ENCODE measurements at regions not wholly inside any gene's neighbourhood (a gene's known extent, or its start where the extent isn't known, plus 50 kb on each side); places are given as distances from the start of the nearest gene placed in this dataset.

DNA sequence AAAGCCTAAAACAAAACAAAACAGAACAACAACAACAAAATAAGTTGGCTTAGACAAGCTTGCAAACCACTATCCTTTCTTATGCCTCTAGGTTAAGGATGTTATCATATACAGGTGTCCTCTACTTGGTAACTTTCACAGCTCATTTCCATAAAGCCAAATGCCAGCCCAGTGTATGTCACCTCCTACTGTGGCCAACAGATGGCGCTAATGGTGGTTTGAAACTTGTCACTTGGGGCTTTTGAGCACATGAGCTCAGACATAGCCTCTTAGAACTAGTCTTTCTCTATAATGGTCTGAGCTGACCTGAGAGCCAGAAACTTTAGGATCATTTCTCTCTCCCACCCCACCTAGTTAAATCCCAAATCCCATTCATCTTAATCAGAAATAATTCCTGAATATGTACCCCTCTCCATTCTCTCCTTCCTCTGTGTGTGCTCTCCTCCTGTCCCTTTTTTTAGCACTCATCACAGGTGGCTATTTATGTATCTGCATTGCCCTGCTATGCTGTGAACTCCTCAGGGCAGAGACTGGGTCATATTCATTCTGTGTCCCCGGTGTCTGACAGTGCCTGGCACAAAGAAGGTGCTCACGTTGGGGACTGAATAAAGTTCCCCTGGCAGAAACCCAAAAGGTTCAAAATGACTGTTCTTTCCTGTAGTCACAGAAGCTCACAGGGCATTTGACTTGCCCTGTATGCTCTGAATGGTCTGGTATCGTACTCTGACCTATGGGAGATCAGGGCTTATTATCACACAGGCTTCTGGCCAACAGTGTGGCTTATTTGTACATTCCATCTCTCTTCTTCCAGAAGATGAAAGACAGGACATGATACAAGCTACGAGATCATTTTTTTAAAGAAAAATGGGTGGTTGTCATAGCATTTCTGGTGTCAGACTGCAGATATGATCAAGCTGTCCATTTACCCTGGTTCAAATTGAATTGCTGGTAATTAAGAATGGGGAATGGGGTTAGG lies 319.3 kb upstream of the AZI2 start:
- peaks cover 6% of the 10 kb centered on the region for H3K4me1 Mint-ChIP-seq (ENCODE audit: low read depth)
- H3K4me3 Mint-ChIP-seq, result no peak overlapping the region
- H3K9me3 Mint-ChIP-seq, result no peaks in the 10 kb centered on the region
- peak; percentile 18 for DNase-seq (ENCODE audit: low spot score)
- peaks cover 6% of the 10 kb centered on the region for H3K27me3 Mint-ChIP-seq (ENCODE audit: insufficient read depth)
- no peak overlapping the region for H3K27ac Mint-ChIP-seq
- H3K36me3 Mint-ChIP-seq (ENCODE audit: low read depth), result no peaks in the 10 kb centered on the region
- intact Hi-C loops (cut with micrococcal nuclease), result loop anchor here (2.0 kb wide), 1 partner anchor 955 kb away; no protein-coding TSS in a partner anchor

DNA sequence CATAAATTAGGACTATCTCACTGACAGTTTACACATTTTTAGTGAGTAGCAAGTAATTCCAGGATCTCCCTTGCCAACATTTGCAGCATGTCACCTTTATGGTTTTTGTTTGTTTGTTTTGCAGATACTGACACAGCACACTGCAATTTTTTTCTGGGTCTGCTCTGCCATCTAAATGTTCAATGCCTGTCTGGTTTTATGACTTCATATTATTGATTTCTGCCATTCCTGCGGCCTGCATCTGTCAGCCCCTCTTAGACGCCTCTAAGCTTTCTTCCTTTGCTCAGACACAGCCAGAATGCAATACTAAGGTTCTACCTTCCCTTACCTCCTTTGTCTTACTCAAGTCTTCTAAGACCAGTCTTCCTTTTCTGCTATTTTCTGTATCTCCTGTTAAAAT lies 321.2 kb upstream of the AZI2 start:
- no peak for DNase-seq (ENCODE audit: low spot score)
- intact Hi-C loops (cut with micrococcal nuclease), result no loop called here
- Mint-ChIP-seq H3K36me3 (ENCODE audit: low read depth) (no peaks in the 10 kb centered on the region), H3K4me3 (no peak overlapping the region), H3K4me1 (ENCODE audit: low read depth) (peaks cover 6% of the 10 kb centered on the region), H3K9me3 (no peaks in the 10 kb centered on the region), H3K27me3 (ENCODE audit: insufficient read depth) (peaks cover 6% of the 10 kb centered on the region), H3K27ac (no peak overlapping the region)

DNA sequence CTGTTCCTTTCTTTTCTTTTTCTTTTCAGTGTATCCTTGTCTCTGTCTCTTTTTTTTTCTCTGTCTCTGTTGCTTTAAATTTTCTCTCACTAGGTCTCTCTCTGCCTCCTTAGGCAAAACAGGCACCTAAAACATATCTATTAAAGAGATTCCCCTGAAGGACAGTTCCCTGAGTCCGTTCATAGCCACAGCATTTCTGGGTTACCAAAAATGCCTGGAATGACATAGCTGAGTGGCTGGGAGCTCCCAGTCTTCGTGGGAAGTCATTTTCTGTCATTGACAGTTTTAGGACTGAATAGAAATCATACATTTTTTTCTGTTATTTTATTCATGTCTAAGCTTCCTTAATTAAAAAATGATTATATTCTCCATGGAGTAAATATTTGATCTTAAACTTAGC lies 323.8 kb upstream of the AZI2 start:
- Mint-ChIP-seq H3K4me3 (no peak overlapping the region), H3K36me3 (ENCODE audit: low read depth) (no peaks in the 10 kb centered on the region), H3K4me1 (ENCODE audit: low read depth) (peaks cover 6% of the 10 kb centered on the region), H3K9me3 (peaks cover 5% of the 10 kb centered on the region), H3K27me3 (ENCODE audit: insufficient read depth) (peaks cover 4% of the 10 kb centered on the region), H3K27ac (no peak overlapping the region)
- intact Hi-C loops (cut with micrococcal nuclease), result no loop called here
- no peak for DNase-seq (ENCODE audit: low spot score)

DNA sequence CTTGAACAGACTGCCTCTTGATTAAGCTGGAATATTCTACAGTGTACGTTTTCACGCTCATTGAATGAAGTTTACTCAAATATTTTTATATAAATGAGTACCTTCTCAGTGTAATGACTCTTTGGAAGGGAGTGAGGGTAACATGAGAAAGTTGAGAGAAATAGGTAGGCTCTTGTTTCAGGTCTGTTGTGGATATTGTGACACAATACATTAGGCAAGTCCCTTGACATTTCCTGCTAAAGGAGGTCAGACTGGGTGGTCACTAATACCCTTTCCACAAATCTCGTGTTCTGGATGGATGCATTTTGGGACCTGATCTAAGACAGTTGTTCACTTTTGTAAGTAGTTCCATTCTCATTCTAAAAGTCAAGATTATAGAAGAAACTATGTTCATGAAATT lies 324.8 kb upstream of the AZI2 start:
- Mint-ChIP-seq H3K27ac (no peak overlapping the region), H3K9me3 (peaks cover 5% of the 10 kb centered on the region), H3K36me3 (ENCODE audit: low read depth) (no peaks in the 10 kb centered on the region), H3K4me3 (no peak overlapping the region), H3K4me1 (ENCODE audit: low read depth) (no peaks in the 10 kb centered on the region), H3K27me3 (ENCODE audit: insufficient read depth) (peaks cover 1% of the 10 kb centered on the region)
- no peak for DNase-seq (ENCODE audit: low spot score)
- intact Hi-C loops (cut with micrococcal nuclease), result no loop called here

DNA sequence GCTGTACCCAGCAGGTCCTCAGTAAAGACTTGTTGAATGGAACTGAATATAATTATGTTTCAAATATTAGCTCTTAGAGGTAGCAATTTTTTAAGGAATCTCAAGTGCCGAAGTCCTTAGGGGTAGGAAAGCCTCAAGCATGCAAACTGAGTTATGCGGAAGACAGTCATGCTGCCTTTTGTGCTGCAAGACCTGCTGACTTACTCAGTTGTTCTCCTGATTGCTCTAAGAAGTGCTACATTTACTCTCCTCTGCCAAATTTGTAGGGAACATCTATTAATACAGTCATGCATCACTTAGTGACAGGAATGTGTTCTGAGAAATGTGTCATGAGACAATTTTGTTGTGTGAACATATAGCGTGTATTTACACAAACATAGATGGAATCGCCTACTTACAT lies 325.6 kb upstream of the AZI2 start:
- Mint-ChIP-seq H3K4me1 (ENCODE audit: low read depth) (no peaks in the 10 kb centered on the region), H3K27ac (no peak overlapping the region), H3K27me3 (ENCODE audit: insufficient read depth) (peaks cover 1% of the 10 kb centered on the region), H3K4me3 (no peak overlapping the region), H3K9me3 (peaks cover 5% of the 10 kb centered on the region), H3K36me3 (ENCODE audit: low read depth) (no peaks in the 10 kb centered on the region)
- DNase-seq (ENCODE audit: low spot score), result no peak
- intact Hi-C loops (cut with micrococcal nuclease), result no loop called here

DNA sequence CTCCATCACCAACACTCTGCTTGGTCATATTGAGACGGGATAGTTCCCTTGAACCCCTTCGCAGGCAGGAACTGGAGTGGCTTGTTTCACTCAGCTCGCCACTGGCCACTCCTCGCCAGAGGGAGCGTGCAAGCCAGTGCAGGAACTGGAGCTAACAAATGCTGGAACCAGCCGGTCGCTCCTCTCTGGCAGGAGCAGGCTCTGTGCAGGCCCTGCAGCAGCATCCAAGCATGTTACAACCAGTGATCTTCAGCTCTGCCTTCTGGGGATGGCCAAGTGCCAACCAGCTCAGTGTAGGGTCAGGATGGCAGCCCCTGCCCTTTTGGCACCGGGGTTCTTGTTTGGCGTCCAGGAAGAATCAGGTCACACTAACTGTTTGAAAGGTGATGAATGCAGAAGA lies 329.0 kb upstream of the AZI2 start:
- Mint-ChIP-seq H3K36me3 (ENCODE audit: low read depth) (no peaks in the 10 kb centered on the region), H3K4me1 (ENCODE audit: low read depth) (no peaks in the 10 kb centered on the region), H3K27ac (no peak overlapping the region), H3K4me3 (no peak overlapping the region), H3K9me3 (peaks cover 5% of the 10 kb centered on the region), H3K27me3 (ENCODE audit: insufficient read depth) (no peaks in the 10 kb centered on the region)
- DNase-seq (ENCODE audit: low spot score), result no peak
- intact Hi-C loops (cut with micrococcal nuclease), result no loop called here

DNA sequence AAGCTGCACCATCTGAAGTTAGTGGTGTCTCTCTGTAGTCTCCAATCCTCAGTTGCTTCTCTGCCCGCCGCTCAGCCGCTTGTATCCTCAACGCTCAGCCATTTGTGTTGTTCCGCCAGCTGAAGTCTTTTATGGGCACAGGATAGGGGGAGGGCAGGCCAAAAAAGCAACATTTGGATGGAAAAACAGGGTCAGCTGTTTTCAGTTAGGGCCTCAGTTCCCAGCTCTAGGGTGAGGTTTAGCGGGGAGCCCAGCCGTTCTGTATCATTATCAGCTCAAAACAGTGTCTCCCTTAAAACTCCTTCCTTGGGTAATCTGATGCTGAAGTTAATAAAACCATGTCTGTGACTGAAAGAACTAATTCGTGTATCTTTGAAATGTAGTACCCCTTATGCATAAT lies 329.5 kb upstream of the AZI2 start:
- H3K9me3 Mint-ChIP-seq, result peaks cover 5% of the 10 kb centered on the region
- H3K4me3 Mint-ChIP-seq, result no peak overlapping the region
- no peak for DNase-seq (ENCODE audit: low spot score)
- H3K36me3 Mint-ChIP-seq (ENCODE audit: low read depth), result no peaks in the 10 kb centered on the region
- H3K4me1 Mint-ChIP-seq (ENCODE audit: low read depth), result no peaks in the 10 kb centered on the region
- no peaks in the 10 kb centered on the region for H3K27me3 Mint-ChIP-seq (ENCODE audit: insufficient read depth)
- H3K27ac Mint-ChIP-seq, result no peak overlapping the region
- intact Hi-C loops (cut with micrococcal nuclease), result no loop called here

DNA sequence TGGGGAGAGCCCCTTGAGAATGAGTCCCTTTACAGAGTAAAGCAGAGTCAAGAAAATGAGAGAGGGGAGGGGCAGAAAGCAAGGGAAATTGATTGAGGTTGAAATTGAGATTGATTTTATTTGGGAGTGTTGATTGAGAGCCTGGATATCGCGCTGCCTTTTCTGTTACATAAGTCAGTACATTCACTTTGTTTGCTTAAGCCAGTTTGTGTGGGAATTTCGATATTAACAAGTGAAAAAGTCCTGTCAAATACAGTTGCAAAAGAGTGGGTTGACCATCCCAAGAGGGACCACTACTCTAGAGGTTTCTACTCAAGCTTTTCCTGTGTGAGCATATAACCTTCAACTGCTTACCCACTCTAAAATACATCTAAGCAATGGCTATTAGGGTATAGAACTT lies 331.4 kb upstream of the AZI2 start:
- H3K4me1 Mint-ChIP-seq (ENCODE audit: low read depth), result no peaks in the 10 kb centered on the region
- intact Hi-C loops (cut with micrococcal nuclease), result no loop called here
- no peaks in the 10 kb centered on the region for H3K36me3 Mint-ChIP-seq (ENCODE audit: low read depth)
- peaks cover 5% of the 10 kb centered on the region for H3K9me3 Mint-ChIP-seq
- H3K27ac Mint-ChIP-seq, result no peak overlapping the region
- no peaks in the 10 kb centered on the region for H3K27me3 Mint-ChIP-seq (ENCODE audit: insufficient read depth)
- no peak for DNase-seq (ENCODE audit: low spot score)
- no peak overlapping the region for H3K4me3 Mint-ChIP-seq

DNA sequence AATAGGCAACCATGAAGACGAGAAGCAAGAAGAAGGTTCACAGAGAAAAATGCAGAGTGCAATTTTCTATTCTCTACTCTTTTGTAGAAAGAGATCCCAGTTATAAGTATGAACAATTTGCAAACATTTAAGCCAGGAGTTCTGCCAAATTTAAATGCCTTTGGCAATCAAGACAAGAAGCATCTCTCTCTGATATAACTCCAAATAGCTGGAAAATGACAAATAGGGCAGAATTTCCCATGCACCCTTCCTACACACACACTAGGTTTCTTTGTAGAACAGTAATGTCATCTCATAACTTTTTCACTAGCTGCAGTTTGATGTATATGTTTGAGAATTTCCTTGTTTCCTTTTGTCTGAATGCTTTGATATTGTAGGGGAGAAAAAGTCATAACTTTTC lies 333.5 kb upstream of the AZI2 start:
- Mint-ChIP-seq H3K4me1 (ENCODE audit: low read depth) (no peaks in the 10 kb centered on the region), H3K9me3 (no peaks in the 10 kb centered on the region), H3K27ac (no peak overlapping the region), H3K4me3 (no peak overlapping the region), H3K27me3 (ENCODE audit: insufficient read depth) (no peaks in the 10 kb centered on the region), H3K36me3 (ENCODE audit: low read depth) (no peaks in the 10 kb centered on the region)
- no peak for DNase-seq (ENCODE audit: low spot score)
- intact Hi-C loops (cut with micrococcal nuclease), result no loop called here

DNA sequence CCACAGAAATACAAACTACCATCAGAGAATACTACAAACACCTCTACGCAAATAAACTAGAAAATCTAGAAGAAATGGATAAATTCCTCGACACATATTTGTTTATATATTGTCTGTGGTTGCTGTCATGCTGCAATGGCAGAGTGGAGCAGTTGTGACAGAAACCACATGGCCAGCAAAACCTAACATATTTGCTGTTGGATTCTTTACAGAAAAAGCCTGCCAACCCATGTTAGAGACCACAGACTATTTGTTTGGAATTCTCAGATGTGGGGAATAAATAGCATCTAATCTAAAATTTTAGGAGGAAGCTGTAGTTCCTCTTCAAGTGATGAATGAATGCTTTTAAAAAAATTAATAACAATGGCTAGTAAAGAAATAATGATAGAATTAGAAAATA lies 341.6 kb upstream of the AZI2 start:
- no peak for DNase-seq (ENCODE audit: low spot score)
- no peaks in the 10 kb centered on the region for H3K36me3 Mint-ChIP-seq (ENCODE audit: low read depth)

DNA sequence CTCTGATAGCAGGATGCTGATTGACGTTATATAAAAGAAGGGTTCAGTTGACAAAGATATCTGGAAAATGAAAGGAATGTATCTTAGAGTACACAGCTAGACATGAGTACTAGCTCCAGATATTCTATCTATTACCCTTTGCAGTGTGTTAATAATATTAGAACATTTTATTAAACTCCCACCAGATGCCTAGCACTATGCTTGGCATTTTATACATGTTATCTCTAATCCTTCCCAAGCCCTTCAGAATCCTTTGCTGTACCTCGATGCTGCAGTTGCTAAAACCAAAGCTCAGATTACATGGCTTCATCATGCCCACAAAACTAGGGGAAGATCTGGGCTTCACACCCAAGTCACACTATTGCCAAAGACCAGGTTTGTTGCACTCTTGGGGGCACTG lies 350.1 kb upstream of the AZI2 start:
- H3K9me3 Mint-ChIP-seq, result peaks cover 4% of the 10 kb centered on the region

More for the DNA sequence above, 341.6 kb upstream of the AZI2 start:
- H3K4me1 Mint-ChIP-seq (ENCODE audit: low read depth), result no peaks in the 10 kb centered on the region
- H3K27me3 Mint-ChIP-seq (ENCODE audit: insufficient read depth), result no peaks in the 10 kb centered on the region
- no peaks in the 10 kb centered on the region for H3K9me3 Mint-ChIP-seq
- intact Hi-C loops (cut with micrococcal nuclease), result no loop called here
- no peak overlapping the region for H3K27ac Mint-ChIP-seq
- no peak overlapping the region for H3K4me3 Mint-ChIP-seq

DNA sequence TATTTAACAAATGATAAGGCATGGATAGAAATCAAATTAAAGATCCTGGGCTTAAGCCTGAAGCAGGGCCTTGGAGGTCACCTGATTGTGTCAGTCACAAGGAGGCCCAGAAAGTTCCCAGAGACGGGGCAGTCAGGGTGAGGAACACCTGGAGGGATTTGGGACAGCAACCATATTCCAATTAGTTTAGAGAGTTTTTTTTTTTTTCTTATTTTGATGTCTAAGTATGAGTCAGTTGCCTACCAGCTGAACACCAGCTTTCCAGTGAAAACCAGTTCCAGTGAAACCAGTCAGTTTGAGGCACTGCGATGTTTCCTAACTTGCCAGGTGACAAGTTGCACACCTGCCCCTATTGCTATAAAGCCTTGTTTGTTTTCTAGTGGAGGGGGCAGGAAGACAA lies 350.7 kb upstream of the AZI2 start:
- H3K4me1 Mint-ChIP-seq (ENCODE audit: low read depth), result no peaks in the 10 kb centered on the region
- intact Hi-C loops (cut with micrococcal nuclease), result no loop called here
- H3K27me3 Mint-ChIP-seq (ENCODE audit: insufficient read depth), result no peaks in the 10 kb centered on the region
- no peak overlapping the region for H3K4me3 Mint-ChIP-seq
- H3K27ac Mint-ChIP-seq, result no peak overlapping the region
- DNase-seq (ENCODE audit: low spot score), result no peak
- peaks cover 4% of the 10 kb centered on the region for H3K9me3 Mint-ChIP-seq
- H3K36me3 Mint-ChIP-seq (ENCODE audit: low read depth), result no peaks in the 10 kb centered on the region

More for the DNA sequence above, 350.1 kb upstream of the AZI2 start:
- DNase-seq (ENCODE audit: low spot score), result no peak
- Mint-ChIP-seq H3K4me1 (ENCODE audit: low read depth) (no peaks in the 10 kb centered on the region), H3K36me3 (ENCODE audit: low read depth) (no peaks in the 10 kb centered on the region), H3K27me3 (ENCODE audit: insufficient read depth) (no peaks in the 10 kb centered on the region), H3K27ac (no peak overlapping the region), H3K4me3 (no peak overlapping the region)
- intact Hi-C loops (cut with micrococcal nuclease), result no loop called here

DNA sequence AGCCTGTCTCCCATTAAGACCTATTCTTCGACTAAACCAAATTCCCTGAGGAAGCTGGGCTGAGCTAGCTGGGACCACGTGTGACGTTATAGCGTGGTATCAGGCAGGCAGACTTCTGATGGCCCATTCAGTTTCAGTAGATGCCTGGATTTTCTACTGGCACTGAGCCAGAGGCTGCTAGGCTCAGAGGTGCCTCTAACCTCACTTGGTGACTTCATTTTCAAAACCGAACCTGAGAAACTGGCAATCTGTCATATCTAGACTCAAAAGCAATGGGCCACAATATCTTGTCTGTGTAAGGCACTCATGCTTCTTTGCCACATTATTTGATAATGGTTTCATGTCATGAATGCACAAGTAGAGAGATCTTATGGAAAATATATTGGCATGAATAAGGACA lies 352.1 kb upstream of the AZI2 start:
- Mint-ChIP-seq H3K36me3 (ENCODE audit: low read depth) (no peaks in the 10 kb centered on the region), H3K9me3 (peaks cover 4% of the 10 kb centered on the region), H3K27me3 (ENCODE audit: insufficient read depth) (no peaks in the 10 kb centered on the region), H3K27ac (no peak overlapping the region), H3K4me1 (ENCODE audit: low read depth) (no peaks in the 10 kb centered on the region), H3K4me3 (no peak overlapping the region)
- DNase-seq (ENCODE audit: low spot score), result no peak
- intact Hi-C loops (cut with micrococcal nuclease), result no loop called here
